ENCODE measurements at regions not wholly inside any gene's neighbourhood (a gene's known extent, or its start where the extent isn't known, plus 50 kb on each side); places are given as distances from the start of the nearest gene placed in this dataset.

- Histone ChIP-seq H3K27me3 (ENCODE audit: control insufficient read depth in 2 of 2, insufficient read depth in 2 of 2, low read length in 2 of 2) (no peaks in the 10 kb centered on the region), H3K9me1 (replicated peaks; ENCODE audit: control insufficient read depth, extremely low read depth, insufficient read depth, low read length) (no peaks in the 10 kb centered on the region), H3K27ac (ENCODE audit: insufficient read depth, low read depth, low read length) (no peak overlapping the region), H3K4me2 (ENCODE audit: insufficient read depth, low read length) (no peak overlapping the region), H3K36me3 (ENCODE audit: control insufficient read depth in 2 of 2, extremely low read depth in 1 of 2, insufficient read depth in 2 of 2, low read length in 2 of 2) (no peaks in the 10 kb centered on the region), H3K79me2 (ENCODE audit: control insufficient read depth, insufficient read depth, low read length) (no peaks in the 10 kb centered on the region), H3K4me3 (replicated peaks in 1 of 3; ENCODE audit: insufficient read depth in 1 of 3, low read depth in 1 of 3, low read length in 3 of 3) (no peak overlapping the region), H3K4me1 (ENCODE audit: control insufficient read depth, extremely low read depth, insufficient read depth, low read length) (peaks cover 15% of the 10 kb centered on the region), H4K20me1 (replicated peaks; ENCODE audit: control insufficient read depth, extremely low read depth, insufficient read depth, low read length) (no peaks in the 10 kb centered on the region), H3K9me3 (replicated peaks; ENCODE audit: control insufficient read depth, insufficient read depth, low read length) (no peaks in the 10 kb centered on the region), H3K9ac (replicated peaks; ENCODE audit: extremely low read depth, insufficient read depth, low read length) (no peak overlapping the region), H2AFZ (ENCODE audit: low read depth, low read length) (no peak overlapping the region)
- ChIA-PET CTCF (no interaction called here), POLR2A (no interaction called here)
- dilution Hi-C loops (cut with MboI; ENCODE audit: extremely low pct_ligation_motif_present, low sequenced_read_pairs) (loop anchor here (25.0 kb wide), 1 partner anchor 100 kb away; the partner anchor contains the start of gene CHD2), intact Hi-C loops (cut with micrococcal nuclease) (no loop called here)
- no peak for FAIRE-seq
- no TSS peak for BruUV-seq (replicated peaks)
- no peak for TF ChIP-seq POLR2A (IDR thresholded peaks at IDR 0.05; ENCODE audit: low read depth, low read length)
- no peak for TF ChIP-seq POLR2AphosphoS5 (IDR thresholded peaks at IDR 0.05; ENCODE audit: insufficient read depth, low read depth, low read length)
- TF ChIP-seq MAX (IDR thresholded peaks at IDR 0.05; ENCODE audit: insufficient read depth, insufficient read length): no peak
- no peak for TF ChIP-seq GATA2 (IDR thresholded peaks at IDR 0.05; ENCODE audit: insufficient read depth, insufficient read length, low read depth, low read length)
- no peak for TF ChIP-seq EZH2 (IDR thresholded peaks at IDR 0.05; ENCODE audit: borderline replicate concordance, low read depth, low read length, severe bottlenecking)
- no peak for TF ChIP-seq MYC (IDR thresholded peaks at IDR 0.05; ENCODE audit: low read depth, low read length)
- TF ChIP-seq CTCF (IDR thresholded peaks at IDR 0.05; ENCODE audit: extremely low read depth in 1 of 2, insufficient read depth in 1 of 2, low read depth in 1 of 2, low read length in 2 of 2): no peak
- TF ChIP-seq JUN (IDR thresholded peaks at IDR 0.05; ENCODE audit: borderline replicate concordance, insufficient read depth, insufficient read length, low read depth): no peak
- TF ChIP-seq FOS (IDR thresholded peaks at IDR 0.05; ENCODE audit: borderline replicate concordance, insufficient read depth, low read length): no peak
- no peak for DNase-seq (ENCODE audit: low read depth, low spot score)
Measured at GRCh38 chr15:92812271-92812670, 87.9 kb upstream of the CHD2 start.
